Stomach (tissue), 4 donors: ENCODE measurements at regions not wholly inside any gene's neighbourhood (a gene's known extent, or its start where the extent isn't known, plus 50 kb on each side); places are given as distances from the start of the nearest gene placed in this dataset.

Experiments used
- CTCF ChIP-seq, 7 experiments: fragments of 450-650 bp in 4 of 7; fragments of 200-600 bp in 3 of 7; sonication (generic) in 3 of 7; IDR thresholded peaks; one replicate each; pipeline ENCODE4 v1.5.1; 2016 to 2019; ENCODE audit warnings: antibody characterized with exemption in 7 of 7, control low read depth in 2 of 7, mild to moderate bottlenecking in 1 of 7
- EP300 ChIP-seq: sonication (generic); formaldehyde crosslinking; IDR thresholded peaks from one replicate; pipeline ENCODE4 v1.6.1; 2017; ENCODE audit warnings: antibody characterized with exemption
- POLR2AphosphoS5 ChIP-seq, 3 donors: sonication (generic); formaldehyde crosslinking; IDR thresholded peaks; one replicate each; pipeline ENCODE4 v1.6.1; 2016; ENCODE audit warnings: antibody characterized with exemption in 3 of 3

- TF ChIP-seq EP300 (no peak), CTCF (IDR thresholded peaks at IDR 0.05) (no peak), POLR2AphosphoS5 (IDR thresholded peaks at IDR 0.05) (no peak)
Observed at GRCh38 chr10:113493195-113493594, 59.7 kb upstream of the HABP2 start.
